ENCODE measurements at regions not wholly inside any gene's neighbourhood (a gene's known extent, or its start where the extent isn't known, plus 50 kb on each side); places are given as distances from the start of the nearest gene placed in this dataset.

- Histone ChIP-seq H3K4me3 (ENCODE audit: low read length) (no peak overlapping the region), H3K9me3 (ENCODE audit: low read length) (no peaks in the 10 kb centered on the region), H3K27me3 (ENCODE audit: insufficient read depth, low read length, poor library complexity, severe bottlenecking) (no peaks in the 10 kb centered on the region), H3K36me3 (ENCODE audit: insufficient read depth, low read length) (no peaks in the 10 kb centered on the region), H3K4me1 (ENCODE audit: insufficient read depth, low read length) (no peaks in the 10 kb centered on the region), H3K27ac (ENCODE audit: low read depth, low read length) (no peak overlapping the region)
- H3K27ac Mint-ChIP-seq = no peak overlapping the region
- H3K27me3 Mint-ChIP-seq = peaks cover 0 to 1% of the 10 kb centered on the region in 2 donors
- peaks cover 2 to 12% (median 8%) of the 10 kb centered on the region in 5 donors for H3K9me3 Mint-ChIP-seq
- ChIA-PET CTCF (no interaction called here), POLR2A (no interaction called here)
- no peaks in the 10 kb centered on the region for H3K36me3 Mint-ChIP-seq
- no peaks in the 10 kb centered on the region for H3K4me1 Mint-ChIP-seq
- no peak for DNase-seq
- H3K4me3 Mint-ChIP-seq = no peak overlapping the region
Measured at GRCh38 chr20:22509090-22509842, 75.1 kb downstream of the FOXA2 start.

GRCh38 chr20:22508426-22508825, 75.9 kb downstream of the FOXA2 start:
- Histone ChIP-seq H3K4me3 (ENCODE audit: low read length) (no peak overlapping the region), H3K27me3 (ENCODE audit: insufficient read depth, low read length, poor library complexity, severe bottlenecking) (no peaks in the 10 kb centered on the region), H3K9me3 (ENCODE audit: low read length) (no peaks in the 10 kb centered on the region), H3K27ac (ENCODE audit: low read depth, low read length) (no peak overlapping the region), H3K4me1 (ENCODE audit: insufficient read depth, low read length) (no peaks in the 10 kb centered on the region), H3K36me3 (ENCODE audit: insufficient read depth, low read length) (no peaks in the 10 kb centered on the region)
- no peak for DNase-seq
- Mint-ChIP-seq H3K9me3 (peaks cover 3 to 12% (median 10%) of the 10 kb centered on the region in 5 donors), H3K4me3 (no peak overlapping the region), H3K4me1 (no peaks in the 10 kb centered on the region), H3K27me3 (peaks cover 0 to 1% of the 10 kb centered on the region in 2 donors), H3K27ac (no peak overlapping the region), H3K36me3 (no peaks in the 10 kb centered on the region)
- ChIA-PET POLR2A (no interaction called here), CTCF (no interaction called here)

- H3K4me1 Mint-ChIP-seq = no peaks in the 10 kb centered on the region
- H3K4me3 Mint-ChIP-seq = no peak overlapping the region
- H3K36me3 Mint-ChIP-seq = no peaks in the 10 kb centered on the region
- Histone ChIP-seq H3K4me1 (ENCODE audit: insufficient read depth, low read length) (no peaks in the 10 kb centered on the region), H3K36me3 (ENCODE audit: insufficient read depth, low read length) (no peaks in the 10 kb centered on the region), H3K27me3 (ENCODE audit: insufficient read depth, low read length, poor library complexity, severe bottlenecking) (no peaks in the 10 kb centered on the region), H3K9me3 (ENCODE audit: low read length) (no peaks in the 10 kb centered on the region), H3K27ac (ENCODE audit: low read depth, low read length) (no peak overlapping the region), H3K4me3 (ENCODE audit: low read length) (no peak overlapping the region)
- ChIA-PET CTCF (no interaction called here), POLR2A (no interaction called here)
- no peak for DNase-seq
- H3K27ac Mint-ChIP-seq = no peak overlapping the region
- peaks cover 0 to 1% of the 10 kb centered on the region in 2 donors for H3K27me3 Mint-ChIP-seq
- peaks cover 4 to 17% (median 10%) of the 10 kb centered on the region in 5 donors for H3K9me3 Mint-ChIP-seq
Measured at GRCh38 chr20:22507240-22507961, 77.0 kb downstream of the FOXA2 start.

- Mint-ChIP-seq H3K9me3 (peaks cover 4 to 22% (median 11%) of the 10 kb centered on the region in 5 donors), H3K27me3 (peaks cover 0 to 1% of the 10 kb centered on the region in 2 donors), H3K27ac (no peak overlapping the region), H3K36me3 (no peaks in the 10 kb centered on the region), H3K4me3 (no peak overlapping the region), H3K4me1 (no peaks in the 10 kb centered on the region)
- DNase-seq = no peak
- H3K4me1 ChIP-seq (ENCODE audit: insufficient read depth, low read length) = no peaks in the 10 kb centered on the region
- ChIA-PET CTCF (no interaction called here), POLR2A (no interaction called here)
- H3K9me3 ChIP-seq (ENCODE audit: low read length) = no peaks in the 10 kb centered on the region
- no peaks in the 10 kb centered on the region for H3K27me3 ChIP-seq (ENCODE audit: insufficient read depth, low read length, poor library complexity, severe bottlenecking)
- no peak overlapping the region for H3K27ac ChIP-seq (ENCODE audit: low read depth, low read length)
- H3K4me3 ChIP-seq (ENCODE audit: low read length) = no peak overlapping the region
- no peaks in the 10 kb centered on the region for H3K36me3 ChIP-seq (ENCODE audit: insufficient read depth, low read length)
Measured at GRCh38 chr20:22506827-22507226, 77.5 kb downstream of the FOXA2 start.

- no peak overlapping the region for H3K27ac Mint-ChIP-seq
- ChIA-PET POLR2A (no interaction called here), CTCF (no interaction called here)
- Histone ChIP-seq H3K27me3 (ENCODE audit: insufficient read depth, low read length, poor library complexity, severe bottlenecking) (no peaks in the 10 kb centered on the region), H3K4me1 (ENCODE audit: insufficient read depth, low read length) (no peaks in the 10 kb centered on the region), H3K36me3 (ENCODE audit: insufficient read depth, low read length) (no peaks in the 10 kb centered on the region), H3K9me3 (ENCODE audit: low read length) (no peaks in the 10 kb centered on the region), H3K4me3 (ENCODE audit: low read length) (no peak overlapping the region), H3K27ac (ENCODE audit: low read depth, low read length) (no peak overlapping the region)
- H3K27me3 Mint-ChIP-seq = peaks cover 0 to 3% of the 10 kb centered on the region in 2 donors
- DNase-seq = no peak
- no peaks in the 10 kb centered on the region for H3K4me1 Mint-ChIP-seq
- no peak overlapping the region for H3K4me3 Mint-ChIP-seq
- no peaks in the 10 kb centered on the region for H3K36me3 Mint-ChIP-seq
- peaks cover 7 to 16% (median 13%) of the 10 kb centered on the region in 5 donors for H3K9me3 Mint-ChIP-seq
Measured at GRCh38 chr20:22504829-22505377, 79.5 kb downstream of the FOXA2 start.

- no peaks in the 10 kb centered on the region for H3K36me3 Mint-ChIP-seq
- no peak for DNase-seq
- peaks cover 0 to 2% of the 10 kb centered on the region in 2 donors for H3K27me3 Mint-ChIP-seq
- no peaks in the 10 kb centered on the region for H3K4me1 ChIP-seq (ENCODE audit: insufficient read depth, low read length)
- no peaks in the 10 kb centered on the region for H3K9me3 ChIP-seq (ENCODE audit: low read length)
- no peak overlapping the region for H3K4me3 ChIP-seq (ENCODE audit: low read length)
- ChIA-PET CTCF (no interaction called here), POLR2A (no interaction called here)
- peaks cover 6 to 16% (median 8%) of the 10 kb centered on the region in 5 donors for H3K9me3 Mint-ChIP-seq
- no peak overlapping the region for H3K27ac ChIP-seq (ENCODE audit: low read depth, low read length)
- H3K4me1 Mint-ChIP-seq = no peaks in the 10 kb centered on the region
- no peak overlapping the region for H3K27ac Mint-ChIP-seq
- H3K36me3 ChIP-seq (ENCODE audit: insufficient read depth, low read length) = no peaks in the 10 kb centered on the region
- no peak overlapping the region for H3K4me3 Mint-ChIP-seq
- H3K27me3 ChIP-seq (ENCODE audit: insufficient read depth, low read length, poor library complexity, severe bottlenecking) = no peaks in the 10 kb centered on the region
Measured at GRCh38 chr20:22503577-22503976, 80.8 kb downstream of the FOXA2 start.

GRCh38 chr20:22502731-22503191, 81.6 kb downstream of the FOXA2 start:
- H3K9me3 ChIP-seq (ENCODE audit: low read length) = no peaks in the 10 kb centered on the region
- no peaks in the 10 kb centered on the region for H3K36me3 ChIP-seq (ENCODE audit: insufficient read depth, low read length)
- CTCF ChIA-PET = no interaction called here
- peaks cover 0 to 2% of the 10 kb centered on the region in 2 donors for H3K27me3 Mint-ChIP-seq
- H3K27ac ChIP-seq (ENCODE audit: low read depth, low read length) = no peak overlapping the region
- no peak for DNase-seq
- no peak overlapping the region for H3K27ac Mint-ChIP-seq
- no peak overlapping the region for H3K4me3 Mint-ChIP-seq
- H3K4me3 ChIP-seq (ENCODE audit: low read length) = no peak overlapping the region
- peaks cover 6 to 16% (median 8%) of the 10 kb centered on the region in 5 donors for H3K9me3 Mint-ChIP-seq
- no peaks in the 10 kb centered on the region for H3K4me1 ChIP-seq (ENCODE audit: insufficient read depth, low read length)
- H3K4me1 Mint-ChIP-seq = no peaks in the 10 kb centered on the region
- H3K36me3 Mint-ChIP-seq = no peaks in the 10 kb centered on the region
- POLR2A ChIA-PET = no interaction called here
- no peaks in the 10 kb centered on the region for H3K27me3 ChIP-seq (ENCODE audit: insufficient read depth, low read length, poor library complexity, severe bottlenecking)

GRCh38 chr20:22501566-22502344, 82.6 kb downstream of the FOXA2 start:
- no peaks in the 10 kb centered on the region for H3K4me1 Mint-ChIP-seq
- Histone ChIP-seq H3K9me3 (ENCODE audit: low read length) (no peaks in the 10 kb centered on the region), H3K27ac (ENCODE audit: low read depth, low read length) (no peak overlapping the region), H3K4me3 (ENCODE audit: low read length) (no peak overlapping the region), H3K4me1 (ENCODE audit: insufficient read depth, low read length) (no peaks in the 10 kb centered on the region), H3K36me3 (ENCODE audit: insufficient read depth, low read length) (no peaks in the 10 kb centered on the region), H3K27me3 (ENCODE audit: insufficient read depth, low read length, poor library complexity, severe bottlenecking) (no peaks in the 10 kb centered on the region)
- peaks cover 0 to 2% of the 10 kb centered on the region in 2 donors for H3K27me3 Mint-ChIP-seq
- H3K9me3 Mint-ChIP-seq = peaks cover 6 to 16% (median 11%) of the 10 kb centered on the region in 5 donors
- H3K36me3 Mint-ChIP-seq = peaks cover 0 to 3% (median 0%) of the 10 kb centered on the region in 3 donors
- ChIA-PET POLR2A (no interaction called here), CTCF (no interaction called here)
- H3K4me3 Mint-ChIP-seq = no peak overlapping the region
- H3K27ac Mint-ChIP-seq = no peak overlapping the region
- no peak for DNase-seq
